ENCODE measurements at regions not wholly inside any gene's neighbourhood (a gene's known extent, or its start where the extent isn't known, plus 50 kb on each side); places are given as distances from the start of the nearest gene placed in this dataset.

DNA sequence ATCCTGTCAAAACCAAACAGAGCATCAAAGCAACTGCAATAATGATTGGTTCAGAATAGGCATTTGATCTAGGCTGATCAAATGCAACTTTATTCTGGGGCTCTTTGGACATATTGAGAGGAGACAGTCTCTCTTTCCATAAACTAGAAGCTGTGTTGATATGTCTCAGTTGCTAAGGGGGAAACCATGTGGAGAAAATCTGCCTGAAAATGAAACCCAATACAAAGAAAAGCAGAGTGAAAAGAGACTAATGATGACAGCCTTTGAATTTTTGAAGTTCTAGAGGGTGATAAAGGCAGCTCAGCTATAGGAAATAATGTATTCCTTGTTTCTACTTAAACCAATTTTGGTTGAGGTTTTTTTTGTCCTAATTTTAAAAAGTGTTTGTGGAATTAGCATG lies 941.8 kb upstream of the POT1 start:
- TF ChIP-seq NFIC (IDR thresholded peaks at IDR 0.05) (no peak), EP300 (IDR thresholded peaks at IDR 0.05; ENCODE audit: borderline replicate concordance) (no peak), CREB1 (IDR thresholded peaks at IDR 0.05; ENCODE audit: low read depth) (no peak), RAD21 (IDR thresholded peaks at IDR 0.05; ENCODE audit: low read depth) (no peak), TAF1 (IDR thresholded peaks at IDR 0.05; ENCODE audit: low read depth) (no peak), TCF12 (IDR thresholded peaks at IDR 0.05; ENCODE audit: low read depth) (no peak), YY1 (IDR thresholded peaks at IDR 0.05; ENCODE audit: low read depth) (no peak), TEAD4 (IDR thresholded peaks at IDR 0.05) (no peak), EGR1 (IDR thresholded peaks at IDR 0.05) (no peak)
- TF ChIP-seq, protein P1, sequence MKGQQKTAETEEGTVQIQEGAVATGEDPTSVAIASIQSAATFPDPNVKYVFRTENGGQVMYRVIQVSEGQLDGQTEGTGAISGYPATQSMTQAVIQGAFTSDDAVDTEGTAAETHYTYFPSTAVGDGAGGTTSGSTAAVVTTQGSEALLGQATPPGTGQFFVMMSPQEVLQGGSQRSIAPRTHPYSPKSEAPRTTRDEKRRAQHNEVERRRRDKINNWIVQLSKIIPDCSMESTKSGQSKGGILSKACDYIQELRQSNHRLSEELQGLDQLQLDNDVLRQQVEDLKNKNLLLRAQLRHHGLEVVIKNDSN (IDR thresholded peaks at IDR 0.05), result no peak
- TF ChIP-seq, protein P2, sequence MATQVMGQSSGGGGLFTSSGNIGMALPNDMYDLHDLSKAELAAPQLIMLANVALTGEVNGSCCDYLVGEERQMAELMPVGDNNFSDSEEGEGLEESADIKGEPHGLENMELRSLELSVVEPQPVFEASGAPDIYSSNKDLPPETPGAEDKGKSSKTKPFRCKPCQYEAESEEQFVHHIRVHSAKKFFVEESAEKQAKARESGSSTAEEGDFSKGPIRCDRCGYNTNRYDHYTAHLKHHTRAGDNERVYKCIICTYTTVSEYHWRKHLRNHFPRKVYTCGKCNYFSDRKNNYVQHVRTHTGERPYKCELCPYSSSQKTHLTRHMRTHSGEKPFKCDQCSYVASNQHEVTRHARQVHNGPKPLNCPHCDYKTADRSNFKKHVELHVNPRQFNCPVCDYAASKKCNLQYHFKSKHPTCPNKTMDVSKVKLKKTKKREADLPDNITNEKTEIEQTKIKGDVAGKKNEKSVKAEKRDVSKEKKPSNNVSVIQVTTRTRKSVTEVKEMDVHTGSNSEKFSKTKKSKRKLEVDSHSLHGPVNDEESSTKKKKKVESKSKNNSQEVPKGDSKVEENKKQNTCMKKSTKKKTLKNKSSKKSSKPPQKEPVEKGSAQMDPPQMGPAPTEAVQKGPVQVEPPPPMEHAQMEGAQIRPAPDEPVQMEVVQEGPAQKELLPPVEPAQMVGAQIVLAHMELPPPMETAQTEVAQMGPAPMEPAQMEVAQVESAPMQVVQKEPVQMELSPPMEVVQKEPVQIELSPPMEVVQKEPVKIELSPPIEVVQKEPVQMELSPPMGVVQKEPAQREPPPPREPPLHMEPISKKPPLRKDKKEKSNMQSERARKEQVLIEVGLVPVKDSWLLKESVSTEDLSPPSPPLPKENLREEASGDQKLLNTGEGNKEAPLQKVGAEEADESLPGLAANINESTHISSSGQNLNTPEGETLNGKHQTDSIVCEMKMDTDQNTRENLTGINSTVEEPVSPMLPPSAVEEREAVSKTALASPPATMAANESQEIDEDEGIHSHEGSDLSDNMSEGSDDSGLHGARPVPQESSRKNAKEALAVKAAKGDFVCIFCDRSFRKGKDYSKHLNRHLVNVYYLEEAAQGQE (IDR thresholded peaks at IDR 0.05; ENCODE audit: low read depth), result no peak
- TF ChIP-seq, protein P3, sequence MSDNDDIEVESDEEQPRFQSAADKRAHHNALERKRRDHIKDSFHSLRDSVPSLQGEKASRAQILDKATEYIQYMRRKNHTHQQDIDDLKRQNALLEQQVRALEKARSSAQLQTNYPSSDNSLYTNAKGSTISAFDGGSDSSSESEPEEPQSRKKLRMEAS (IDR thresholded peaks at IDR 0.05), result no peak

Data from Ishikawa (cell line).